ENCODE measurements at regions not wholly inside any gene's neighbourhood (a gene's known extent, or its start where the extent isn't known, plus 50 kb on each side); places are given as distances from the start of the nearest gene placed in this dataset.
"Not testable (repeated sequence)": the region's sequence is repeated elsewhere in the genome, so short reads cannot be mapped to it uniquely, and the experiment has no call there.

- no peak for DNase-seq (ENCODE audit: low spot score)
These were observed 58.3 kb downstream of the PDHA2 start for GRCh38 chr4:95898226-95898625.

- DNase-seq (ENCODE audit: low spot score) = no peak
These were observed 69.3 kb downstream of the PDHA2 start for GRCh38 chr4:95909211-95909610.

GRCh38 chr4:95910749-95911148 lies 70.9 kb downstream of the PDHA2 start:
- no peak for DNase-seq (ENCODE audit: low spot score)

- DNase-seq (ENCODE audit: low spot score) = no peak
These were observed 81.6 kb downstream of the PDHA2 start for GRCh38 chr4:95921470-95921869.

GRCh38 chr4:95929448-95930064 lies 89.7 kb downstream of the PDHA2 start:
- no peak for DNase-seq (ENCODE audit: low spot score)

GRCh38 chr4:95939141-95939540 lies 99.2 kb downstream of the PDHA2 start:
- DNase-seq (ENCODE audit: low spot score) = no peak

GRCh38 chr4:95949136-95949765 lies 109.4 kb downstream of the PDHA2 start:
- DNase-seq (ENCODE audit: low spot score) = no peak

- no peak for DNase-seq (ENCODE audit: low spot score)
These were observed 109.9 kb downstream of the PDHA2 start for GRCh38 chr4:95949808-95950207.

- DNase-seq (ENCODE audit: low spot score) = not testable (repeated sequence)
These were observed 112.6 kb downstream of the PDHA2 start for GRCh38 chr4:95952538-95952937.

GRCh38 chr4:95956094-95956493 lies 116.2 kb downstream of the PDHA2 start:
- no peak for DNase-seq (ENCODE audit: low spot score)

- no peak for DNase-seq (ENCODE audit: low spot score)
These were observed 117.2 kb downstream of the PDHA2 start for GRCh38 chr4:95957054-95957453.

- DNase-seq (ENCODE audit: low spot score) = no peak
These were observed 117.9 kb downstream of the PDHA2 start for GRCh38 chr4:95957759-95958158.

- DNase-seq (ENCODE audit: low spot score) = no peak
These were observed 119.3 kb downstream of the PDHA2 start for GRCh38 chr4:95959182-95959581.

GRCh38 chr4:95959633-95960032 lies 119.7 kb downstream of the PDHA2 start:
- DNase-seq (ENCODE audit: low spot score) = no peak

GRCh38 chr4:95963456-95963855 lies 123.6 kb downstream of the PDHA2 start:
- no peak for DNase-seq (ENCODE audit: low spot score)

GRCh38 chr4:95979961-95980876 lies 140.3 kb downstream of the PDHA2 start:
- DNase-seq (ENCODE audit: low spot score) = no peak

GRCh38 chr4:95980877-95981360 lies 141.0 kb downstream of the PDHA2 start:
- no peak for DNase-seq (ENCODE audit: low spot score)

- no peak for DNase-seq (ENCODE audit: low spot score)
These were observed 141.7 kb downstream of the PDHA2 start for GRCh38 chr4:95981591-95981990.

- no peak for DNase-seq (ENCODE audit: low spot score)
These were observed 142.6 kb downstream of the PDHA2 start for GRCh38 chr4:95982516-95982915.

- no peak for DNase-seq (ENCODE audit: low spot score)
These were observed 144.2 kb downstream of the PDHA2 start for GRCh38 chr4:95984081-95984480.

- DNase-seq (ENCODE audit: low spot score) = no peak
These were observed 145.2 kb downstream of the PDHA2 start for GRCh38 chr4:95985051-95985450.

- DNase-seq (ENCODE audit: low spot score) = no peak
These were observed 146.1 kb downstream of the PDHA2 start for GRCh38 chr4:95985791-95986550.
